Osteoblast (primary cell): ENCODE measurements at regions not wholly inside any gene's neighbourhood (a gene's known extent, or its start where the extent isn't known, plus 50 kb on each side); places are given as distances from the start of the nearest gene placed in this dataset.

Experiments used
- DNase-seq: peaks from one replicate; pipeline ENCODE4 v3.0.0; 2011; ENCODE audit warnings: low spot score, mixed read lengths; ENCODE audit not compliant: insufficient read length; ENCODE audit errors: missing footprints
- H2AFZ ChIP-seq: 2 replicates; pipeline ENCODE4 v1.6.0; 2011; ENCODE audit warnings: mild to moderate bottlenecking, low read length
- H3K27ac ChIP-seq: 2 replicates; pipeline ENCODE4 v1.5.1; 2011; ENCODE audit warnings: mild to moderate bottlenecking, low read depth, low read length, moderate library complexity
- H3K27me3 ChIP-seq: 2 replicates; pipeline ENCODE4 v1.6.0; 2012; ENCODE audit warnings: mild to moderate bottlenecking, control low read depth, inconsistent platforms, low read length, moderate library complexity; ENCODE audit not compliant: insufficient read depth
- H3K36me3 ChIP-seq: 2 replicates; pipeline ENCODE4 v1.5.1; 2011; ENCODE audit warnings: mild to moderate bottlenecking, low read length, control low read depth, moderate library complexity; ENCODE audit not compliant: insufficient read depth
- H3K4me1 ChIP-seq: 2 replicates; pipeline ENCODE4 v1.5.1; 2011; ENCODE audit warnings: mild to moderate bottlenecking, low read length, control low read depth, moderate library complexity; ENCODE audit not compliant: insufficient read depth
- H3K4me2 ChIP-seq: 2 replicates; pipeline ENCODE4 v1.6.0; 2011; ENCODE audit warnings: mild to moderate bottlenecking, low read length; ENCODE audit not compliant: insufficient read depth
- H3K4me3 ChIP-seq: fragments of 200-600 bp; sonication (generic); 3 replicates; pipeline ENCODE4 v1.5.1; 2012; ENCODE audit warnings: mild to moderate bottlenecking, low read length, inconsistent platforms; ENCODE audit not compliant: insufficient read depth
- H3K79me2 ChIP-seq: 2 replicates; pipeline ENCODE4 v1.6.0; 2012; ENCODE audit warnings: mild to moderate bottlenecking, low read length, control low read depth, inconsistent platforms; ENCODE audit not compliant: insufficient read depth
- H3K9me3 ChIP-seq: 2 replicates; pipeline ENCODE4 v1.5.1; 2011; ENCODE audit warnings: low read depth, low read length, control low read depth
- H4K20me1 ChIP-seq: 2 replicates; pipeline ENCODE4 v1.6.0; 2012; ENCODE audit warnings: mild to moderate bottlenecking, low read length, control low read depth; ENCODE audit not compliant: insufficient read depth
- TF ChIP-seq, protein P1 (sequence below): IDR thresholded peaks from 2 replicates; pipeline ENCODE4 v1.5.1; 2011; ENCODE audit warnings: mild to moderate bottlenecking, low read depth, low read length, moderate library complexity; ENCODE audit errors: extremely low read depth

DNA sequence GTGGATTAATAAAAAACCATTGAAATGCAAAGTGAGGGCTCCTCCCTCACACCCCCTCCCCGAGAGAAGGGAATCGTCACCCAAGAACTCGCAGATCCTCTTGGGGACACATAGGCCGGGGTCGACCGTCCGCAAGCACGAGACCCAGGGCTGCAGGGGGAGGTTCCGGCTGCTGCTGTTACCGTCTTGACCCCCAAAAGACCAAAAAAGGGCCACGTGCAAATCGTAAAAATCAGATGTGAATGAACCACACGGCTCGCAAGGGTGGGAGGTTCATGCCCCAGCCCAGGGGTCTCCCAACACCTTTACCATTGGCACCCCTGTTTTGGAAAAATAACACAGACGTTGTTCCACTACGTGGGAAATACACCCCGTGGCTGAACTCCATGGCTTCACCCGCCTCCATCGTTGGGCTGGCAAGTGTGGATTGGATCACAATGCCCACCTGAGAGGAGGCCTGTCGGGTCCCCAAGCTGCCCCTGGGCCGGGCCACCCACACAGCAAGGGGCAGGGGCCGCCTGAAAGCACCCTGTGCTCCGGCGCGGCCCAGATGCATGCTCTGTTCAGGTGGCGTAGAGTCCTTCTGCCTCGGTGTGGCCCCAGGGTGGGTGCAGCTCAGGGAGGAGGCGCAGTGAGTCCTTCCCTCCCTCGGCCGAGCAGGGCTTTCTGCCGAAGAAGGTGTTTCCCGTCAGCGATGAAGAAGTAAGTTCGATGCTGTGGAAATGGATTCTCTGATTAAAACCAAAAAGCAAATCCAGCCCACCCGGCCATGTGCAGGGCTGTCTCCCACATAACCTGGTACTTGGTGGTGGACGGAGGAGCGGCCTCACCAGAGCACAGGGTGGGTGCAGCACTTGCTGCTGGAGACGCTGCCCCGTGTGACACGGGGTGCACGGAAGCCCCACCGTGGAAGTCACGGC lies 85.0 kb downstream of the YTHDF1 start:
- H3K9me3 ChIP-seq, result no peaks in the 10 kb centered on the region
- no peak overlapping the region for H3K4me3 ChIP-seq
- no peaks in the 10 kb centered on the region for H4K20me1 ChIP-seq
- H3K4me1 ChIP-seq, result no peaks in the 10 kb centered on the region
- no peaks in the 10 kb centered on the region for H3K36me3 ChIP-seq
- no peaks in the 10 kb centered on the region for H3K79me2 ChIP-seq
- TF ChIP-seq, protein P1, sequence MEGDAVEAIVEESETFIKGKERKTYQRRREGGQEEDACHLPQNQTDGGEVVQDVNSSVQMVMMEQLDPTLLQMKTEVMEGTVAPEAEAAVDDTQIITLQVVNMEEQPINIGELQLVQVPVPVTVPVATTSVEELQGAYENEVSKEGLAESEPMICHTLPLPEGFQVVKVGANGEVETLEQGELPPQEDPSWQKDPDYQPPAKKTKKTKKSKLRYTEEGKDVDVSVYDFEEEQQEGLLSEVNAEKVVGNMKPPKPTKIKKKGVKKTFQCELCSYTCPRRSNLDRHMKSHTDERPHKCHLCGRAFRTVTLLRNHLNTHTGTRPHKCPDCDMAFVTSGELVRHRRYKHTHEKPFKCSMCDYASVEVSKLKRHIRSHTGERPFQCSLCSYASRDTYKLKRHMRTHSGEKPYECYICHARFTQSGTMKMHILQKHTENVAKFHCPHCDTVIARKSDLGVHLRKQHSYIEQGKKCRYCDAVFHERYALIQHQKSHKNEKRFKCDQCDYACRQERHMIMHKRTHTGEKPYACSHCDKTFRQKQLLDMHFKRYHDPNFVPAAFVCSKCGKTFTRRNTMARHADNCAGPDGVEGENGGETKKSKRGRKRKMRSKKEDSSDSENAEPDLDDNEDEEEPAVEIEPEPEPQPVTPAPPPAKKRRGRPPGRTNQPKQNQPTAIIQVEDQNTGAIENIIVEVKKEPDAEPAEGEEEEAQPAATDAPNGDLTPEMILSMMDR, result no peak
- peak; percentile 53 for DNase-seq
- H3K27ac ChIP-seq, result no peak overlapping the region
- H3K27me3 ChIP-seq, result peaks cover 11% of the 10 kb centered on the region
- no peak overlapping the region for H2AFZ ChIP-seq
- H3K4me2 ChIP-seq, result no peak overlapping the region

DNA sequence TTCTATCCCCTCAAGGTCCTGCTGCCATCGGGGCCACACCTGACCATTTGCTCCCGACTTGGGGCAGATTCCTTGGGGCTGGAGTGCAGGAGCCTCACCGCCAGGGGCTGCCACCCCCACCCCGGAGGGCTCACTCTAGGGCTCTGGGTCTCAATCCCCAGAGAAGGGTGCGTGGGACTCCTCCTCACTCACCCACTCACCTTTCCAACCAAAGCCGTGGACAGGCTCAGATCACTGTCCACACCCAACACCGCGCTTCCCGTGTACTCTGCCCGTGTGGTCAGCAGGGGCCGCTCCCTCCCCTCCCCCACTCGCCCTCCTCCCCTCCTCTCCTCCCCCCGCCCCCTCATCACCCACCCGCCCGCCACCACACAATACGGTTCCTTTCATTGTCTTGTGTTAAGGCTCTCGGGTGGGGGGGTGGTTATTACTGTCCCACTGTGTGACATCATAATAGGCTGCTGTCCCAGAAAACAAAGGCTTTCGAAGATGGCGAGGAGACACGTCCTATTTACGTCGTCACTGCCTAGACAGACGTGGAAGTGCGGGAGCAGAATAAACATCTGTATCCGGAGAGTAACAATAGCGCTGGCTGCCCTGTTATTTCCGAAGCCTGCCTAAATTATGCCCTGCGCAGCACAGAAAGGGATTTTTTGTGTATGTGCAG lies 85.8 kb downstream of the YTHDF1 start:
- TF ChIP-seq, protein P1, result no peak
- Histone ChIP-seq H3K79me2 (no peaks in the 10 kb centered on the region), H3K4me2 (no peak overlapping the region), H2AFZ (no peak overlapping the region), H3K4me1 (no peaks in the 10 kb centered on the region), H3K36me3 (no peaks in the 10 kb centered on the region), H3K4me3 (no peak overlapping the region), H3K9me3 (no peaks in the 10 kb centered on the region), H4K20me1 (no peaks in the 10 kb centered on the region), H3K27me3 (peaks cover 11% of the 10 kb centered on the region), H3K27ac (no peak overlapping the region)
- peak; percentile 83 for DNase-seq

DNA sequence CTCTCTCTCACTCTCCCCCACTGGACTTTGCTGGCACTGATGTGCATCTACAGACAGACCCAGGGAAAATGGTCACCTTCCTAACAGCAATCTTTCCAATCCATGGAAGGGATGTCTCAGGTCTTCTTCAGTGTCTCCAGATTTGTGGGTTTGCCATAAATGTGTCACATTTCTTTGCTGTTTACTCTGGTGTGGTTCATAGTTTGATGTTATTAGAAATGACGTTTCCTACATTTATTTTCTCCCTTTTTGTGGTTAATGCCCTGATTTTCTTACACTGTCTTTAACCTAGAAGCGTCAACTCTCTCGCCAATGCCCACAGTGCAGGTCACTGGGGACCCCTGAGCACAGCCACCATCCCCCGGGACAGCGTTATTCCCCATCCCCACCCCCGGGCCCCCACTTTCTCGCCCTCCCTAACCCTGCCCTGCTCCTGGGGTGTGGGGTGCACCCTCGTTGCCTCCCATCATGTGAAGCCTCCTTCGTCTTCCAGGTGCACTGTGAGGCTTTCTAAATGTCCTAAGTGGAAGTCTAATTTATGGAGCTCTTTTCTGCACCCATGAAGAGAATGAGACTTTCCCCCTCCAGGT lies 86.5 kb downstream of the YTHDF1 start:
- peak; percentile 80 for DNase-seq
- H3K9me3 ChIP-seq, result no peaks in the 10 kb centered on the region
- peaks cover 11% of the 10 kb centered on the region for H3K27me3 ChIP-seq
- H3K4me2 ChIP-seq, result no peak overlapping the region
- H3K27ac ChIP-seq, result no peak overlapping the region
- H2AFZ ChIP-seq, result no peak overlapping the region
- H4K20me1 ChIP-seq, result no peaks in the 10 kb centered on the region
- no peaks in the 10 kb centered on the region for H3K36me3 ChIP-seq
- no peaks in the 10 kb centered on the region for H3K79me2 ChIP-seq
- H3K4me3 ChIP-seq, result no peak overlapping the region
- H3K4me1 ChIP-seq, result no peaks in the 10 kb centered on the region
- TF ChIP-seq, protein P1, result no peak

DNA sequence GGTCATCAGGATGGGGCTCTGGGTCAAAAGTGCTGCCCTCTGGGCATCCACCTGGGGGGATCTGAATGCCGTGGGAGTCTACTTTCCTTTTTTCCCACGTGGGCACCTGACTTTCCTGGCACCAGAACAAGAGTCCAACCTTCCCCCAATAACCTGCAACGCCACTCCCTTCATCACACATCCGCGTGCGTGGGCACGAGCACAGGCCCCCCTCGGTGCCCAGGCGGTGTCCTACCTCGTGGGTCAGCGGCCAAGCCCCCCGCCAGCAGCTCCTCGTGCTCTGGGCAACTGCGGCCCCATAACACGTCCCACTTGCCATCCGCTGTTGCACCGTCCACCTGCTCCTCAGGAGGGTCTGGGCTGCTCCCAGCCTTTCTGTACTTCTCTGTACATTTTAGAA lies 87.0 kb downstream of the YTHDF1 start:
- peaks cover 11% of the 10 kb centered on the region for H3K27me3 ChIP-seq
- H3K79me2 ChIP-seq, result no peaks in the 10 kb centered on the region
- TF ChIP-seq, protein P1, result no peak

More for the DNA sequence above, 87.0 kb downstream of the YTHDF1 start:
- H3K4me3 ChIP-seq, result no peak overlapping the region
- no peak overlapping the region for H2AFZ ChIP-seq
- H3K27ac ChIP-seq, result no peak overlapping the region
- no peak for DNase-seq
- no peak overlapping the region for H3K4me2 ChIP-seq
- no peaks in the 10 kb centered on the region for H3K36me3 ChIP-seq
- no peaks in the 10 kb centered on the region for H4K20me1 ChIP-seq
- no peaks in the 10 kb centered on the region for H3K9me3 ChIP-seq
- H3K4me1 ChIP-seq, result no peaks in the 10 kb centered on the region
